GM19397 (cell line): ENCODE measurements at regions not wholly inside any gene's neighbourhood (a gene's known extent, or its start where the extent isn't known, plus 50 kb on each side); places are given as distances from the start of the nearest gene placed in this dataset.

Source experiments
- ATAC-seq: cut with Tn5 transposase; IDR thresholded peaks from one replicate; pipeline ENCODE4 v1.9.1; 2021; ENCODE audit warnings: mild to moderate bottlenecking, moderate library complexity; ENCODE audit not compliant: unreplicated experiment

DNA sequence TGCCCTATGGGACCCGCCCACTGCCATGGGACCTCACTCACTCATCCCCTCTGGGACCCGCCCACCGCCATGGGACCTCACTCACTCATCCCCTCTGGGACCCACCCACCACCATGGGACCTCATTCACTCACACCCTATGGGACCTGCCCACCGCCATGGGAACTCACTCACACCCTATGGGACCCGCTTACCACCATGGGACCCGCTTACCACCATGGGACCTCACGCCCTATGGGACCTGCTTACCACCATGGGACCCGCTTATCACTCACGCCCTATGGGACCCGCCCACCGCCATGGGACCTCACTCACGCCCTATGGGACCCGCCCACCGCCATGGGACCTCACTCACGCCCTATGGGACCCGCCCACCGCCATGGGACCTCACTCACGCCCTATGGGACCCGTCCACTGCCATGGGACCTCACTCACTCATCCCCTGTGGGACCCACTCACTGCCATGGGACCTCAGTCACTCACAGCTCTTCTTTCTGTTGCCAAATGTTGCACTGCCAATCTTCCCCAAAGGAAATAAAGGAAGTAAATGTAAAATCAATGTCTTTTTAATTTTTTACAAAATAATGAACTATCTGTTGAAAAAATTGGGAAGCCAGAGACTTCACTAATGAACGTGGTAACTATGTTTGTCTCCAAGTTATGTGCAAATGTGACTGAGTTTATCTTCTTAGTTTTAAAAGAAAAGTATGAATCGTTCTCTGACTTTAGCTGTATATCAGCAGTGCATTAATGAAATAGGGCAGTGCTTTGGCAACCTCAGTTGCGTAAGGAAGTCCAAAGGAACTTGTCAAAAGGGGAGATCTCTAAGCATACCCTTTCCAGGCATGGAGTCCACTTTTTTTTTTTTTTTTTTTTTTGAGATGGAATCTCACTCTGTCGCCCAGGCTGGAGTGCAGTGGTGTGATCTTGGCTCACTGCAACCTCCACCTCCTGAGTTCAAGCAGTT, 101.5 kb upstream of the MGAT5 start:
- no peak for ATAC-seq

DNA sequence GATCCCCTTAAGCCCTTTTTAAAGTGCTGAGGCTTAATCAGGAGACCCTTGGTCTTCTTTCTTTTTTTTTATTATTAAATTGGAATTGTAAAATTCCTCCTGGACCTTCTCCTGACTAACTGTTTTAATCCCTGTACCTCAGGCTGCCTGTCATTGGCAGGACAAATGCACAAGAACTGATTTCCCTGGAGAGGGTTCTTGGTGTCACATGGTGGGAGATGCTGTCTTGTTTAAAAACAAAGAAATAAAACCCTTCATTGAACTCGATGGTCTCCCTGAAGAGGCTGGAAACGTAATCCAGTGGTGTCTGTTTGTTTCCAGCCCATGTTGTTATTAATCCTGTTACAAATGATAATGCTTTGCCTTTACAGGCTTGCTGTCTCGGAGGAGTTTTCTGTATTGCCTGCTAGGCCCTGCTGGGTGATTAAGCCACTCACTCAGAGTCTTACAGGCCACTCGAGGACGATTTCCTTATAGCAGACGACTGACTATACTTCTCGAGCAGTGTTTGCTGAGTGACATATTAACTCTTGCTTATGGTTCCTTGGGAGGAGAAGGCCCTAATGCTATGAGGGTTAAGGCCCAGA, 100.5 kb upstream of the MGAT5 start:
- ATAC-seq: no peak

DNA sequence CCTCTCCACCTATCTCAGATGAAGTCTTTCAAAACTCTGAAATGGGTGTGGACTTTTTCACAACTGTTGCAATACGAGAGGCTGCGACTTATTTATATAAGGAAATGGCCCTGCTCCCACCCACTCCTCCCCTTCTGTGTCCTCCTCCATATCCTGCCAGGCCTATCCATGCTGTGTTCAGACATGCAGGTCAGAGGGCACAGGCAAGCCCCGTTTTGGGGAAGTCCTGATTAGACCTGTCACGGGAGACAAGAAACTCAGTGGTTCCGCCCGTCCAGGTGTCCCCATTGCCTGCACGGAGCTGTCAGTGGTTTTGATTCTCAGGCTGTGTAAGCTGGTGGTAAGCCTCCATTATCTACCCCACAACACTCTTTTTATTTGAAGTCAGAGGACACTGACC, 99.6 kb upstream of the MGAT5 start:
- peak; percentile 63 for ATAC-seq

DNA sequence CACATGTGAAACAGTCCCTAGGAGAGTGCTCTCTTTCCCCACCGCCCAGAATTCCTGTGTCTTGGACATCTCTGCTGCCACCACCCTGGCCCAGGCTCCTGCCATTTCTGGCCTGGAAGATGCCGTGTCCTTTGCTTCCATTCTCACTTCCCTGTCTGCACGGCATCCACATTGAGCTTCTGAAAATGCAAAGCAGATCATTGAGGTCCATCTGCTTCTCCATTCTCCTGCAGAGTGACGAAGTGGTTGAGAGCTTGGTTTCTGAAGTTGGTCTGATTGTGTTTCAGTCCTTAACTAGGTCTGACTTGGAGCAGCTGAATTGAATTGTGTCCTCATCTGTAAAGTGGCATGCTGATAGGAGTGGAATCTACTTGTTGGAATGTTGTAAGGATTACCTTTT, 98.7 kb upstream of the MGAT5 start:
- ATAC-seq: peak; percentile 81

DNA sequence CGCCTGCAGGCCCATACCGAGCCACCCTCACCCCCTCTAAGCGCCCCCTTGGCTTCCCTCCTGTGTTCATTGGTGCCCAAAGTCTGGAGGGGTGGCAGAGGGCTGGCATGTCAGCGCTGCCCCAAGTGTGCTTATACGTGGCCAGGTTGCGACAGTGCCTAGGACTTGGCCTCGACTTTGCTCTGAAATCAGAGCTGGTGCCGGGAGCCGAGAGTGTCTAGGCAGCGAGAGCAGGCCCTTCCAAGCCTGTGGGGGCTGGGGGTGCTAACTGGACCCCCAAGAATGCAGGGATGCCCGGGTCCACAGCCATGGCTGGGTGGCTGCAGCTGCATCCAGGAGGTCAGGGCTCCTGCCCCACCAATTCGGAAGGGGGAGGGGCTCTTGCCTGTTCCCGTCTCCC, 95.6 kb upstream of the MGAT5 start:
- no peak for ATAC-seq

DNA sequence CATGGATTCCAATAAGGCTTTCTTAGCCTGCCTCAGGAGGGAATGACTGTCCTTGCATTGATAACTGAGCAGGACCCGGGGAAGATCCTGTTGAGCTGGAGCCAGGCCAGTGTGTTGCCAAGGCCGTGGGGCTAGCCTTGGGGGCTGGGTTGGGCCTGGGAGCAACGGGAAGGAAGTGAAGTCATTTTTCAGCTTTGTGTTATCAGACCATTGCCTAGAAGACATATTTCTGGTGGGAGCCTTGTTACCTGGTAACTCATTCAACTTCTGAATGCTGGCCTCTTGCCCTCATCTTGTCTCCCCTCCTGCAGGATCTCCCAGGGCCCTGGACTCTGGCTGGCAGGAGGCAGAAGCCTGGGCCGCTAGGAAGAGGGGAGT, 92.7 kb upstream of the MGAT5 start:
- no peak for ATAC-seq

DNA sequence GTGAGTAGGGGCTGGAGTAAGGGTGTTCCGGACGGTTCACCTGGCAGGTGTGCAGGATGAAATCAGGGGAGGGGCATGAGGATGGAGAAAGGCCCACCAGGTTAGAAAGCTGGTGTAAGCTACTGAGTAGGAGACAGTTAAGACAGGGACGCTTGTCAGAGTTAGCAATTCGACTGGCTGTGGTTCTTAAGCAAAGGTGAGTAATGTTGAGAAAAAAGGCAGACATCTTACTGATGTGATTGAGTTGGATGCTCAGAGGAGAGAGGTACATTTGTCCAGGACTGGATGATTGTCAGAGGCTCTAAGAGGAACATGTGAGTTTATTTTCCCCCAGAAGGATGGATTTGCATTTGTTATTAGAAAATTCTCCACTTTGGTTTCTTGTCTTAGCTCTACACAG, 90.5 kb upstream of the MGAT5 start:
- ATAC-seq: no peak

DNA sequence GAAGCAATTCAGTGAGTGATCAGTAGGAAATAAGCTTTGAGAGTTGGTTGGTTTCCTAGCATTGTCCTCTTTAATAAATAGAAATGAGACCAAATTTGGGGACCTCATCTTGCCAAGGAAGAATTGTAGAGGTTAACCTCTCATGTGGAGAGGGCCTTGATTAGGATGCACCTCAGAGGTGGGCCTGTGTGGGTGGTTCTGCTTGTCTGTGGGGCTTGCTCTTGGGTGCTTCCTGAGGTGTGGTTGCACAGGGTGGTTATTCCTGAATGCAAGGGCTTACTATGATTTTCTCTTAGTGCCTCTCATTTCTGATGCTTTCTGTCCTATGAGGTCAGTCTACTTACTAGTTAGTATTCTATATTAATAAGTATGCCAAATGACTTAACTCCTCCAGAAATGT, 89.6 kb upstream of the MGAT5 start:
- ATAC-seq: no peak

DNA sequence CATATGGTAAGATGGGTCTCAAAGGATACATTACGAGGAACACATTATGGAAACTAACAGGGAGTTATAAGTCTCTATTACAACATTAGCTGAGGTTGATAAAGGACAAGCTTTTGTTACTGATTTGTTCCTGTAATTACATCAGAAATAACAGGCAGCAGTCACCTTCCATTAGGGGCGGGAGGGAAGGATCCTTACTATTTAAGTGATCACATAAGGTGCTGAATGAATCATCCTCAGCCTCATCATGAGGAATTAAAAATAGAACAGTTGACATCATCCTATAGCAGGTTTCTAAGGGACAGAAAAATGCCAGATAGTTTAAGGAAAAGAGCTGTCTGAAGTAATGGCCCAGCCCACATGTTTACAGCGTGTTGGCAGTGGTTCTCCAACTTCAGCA, 86.9 kb upstream of the MGAT5 start:
- ATAC-seq: no peak

DNA sequence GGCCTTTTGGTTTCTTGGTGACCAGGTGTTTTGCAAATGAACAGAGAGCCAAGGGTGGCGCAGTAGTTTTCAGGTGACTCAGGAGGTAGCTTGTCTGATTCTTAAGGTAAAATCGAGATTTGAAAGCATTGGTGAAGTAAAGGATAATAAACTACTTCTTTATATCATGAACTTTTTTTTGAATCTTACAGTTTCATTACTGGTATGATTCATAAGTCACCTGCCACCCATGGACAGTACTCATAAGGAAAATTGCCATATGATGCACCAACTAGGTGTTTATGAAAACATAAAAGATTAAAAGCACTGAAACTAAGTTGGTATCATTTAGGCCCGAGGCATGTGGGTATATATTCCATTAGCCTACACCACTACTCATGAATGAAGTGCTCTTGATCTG, 84.1 kb upstream of the MGAT5 start:
- ATAC-seq: no peak

DNA sequence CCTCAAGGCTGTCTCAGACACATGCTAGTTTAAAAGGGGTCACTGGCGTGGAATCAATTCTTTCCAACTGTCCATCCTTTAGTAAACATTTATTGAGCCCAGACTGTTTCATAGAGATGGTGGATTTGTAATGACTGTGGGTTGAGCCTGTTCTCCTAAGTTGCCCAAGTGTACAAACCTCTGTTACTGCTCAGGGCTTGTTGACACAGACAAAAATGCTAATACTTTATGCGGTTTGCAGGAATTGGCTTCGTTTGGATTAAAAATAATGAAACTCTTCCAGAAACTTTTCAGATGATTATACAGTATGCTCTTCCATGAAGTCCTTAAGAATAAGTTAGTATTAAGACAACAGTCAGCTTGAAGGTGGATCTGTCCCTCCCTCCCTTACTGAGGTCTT, 83.6 kb upstream of the MGAT5 start:
- no peak for ATAC-seq

DNA sequence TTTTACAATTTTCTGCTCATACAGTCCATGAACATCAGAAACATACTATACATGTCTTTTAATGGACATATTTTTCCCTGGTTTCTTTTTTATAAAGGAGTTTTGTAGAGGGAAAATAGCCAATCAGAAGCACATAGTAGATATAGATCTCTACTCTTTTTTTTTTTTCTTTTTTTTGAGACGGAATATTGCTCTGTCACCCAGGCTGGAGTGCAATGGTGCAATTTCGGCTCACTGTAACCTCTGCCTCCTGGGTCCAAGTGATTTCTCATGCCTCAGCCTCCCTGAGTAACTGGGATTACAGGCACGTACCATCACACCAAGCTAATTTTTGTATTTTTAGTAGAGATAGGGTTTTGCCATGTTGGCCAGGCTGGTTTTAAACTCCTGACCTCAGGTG, 83.2 kb upstream of the MGAT5 start:
- ATAC-seq: no peak

DNA sequence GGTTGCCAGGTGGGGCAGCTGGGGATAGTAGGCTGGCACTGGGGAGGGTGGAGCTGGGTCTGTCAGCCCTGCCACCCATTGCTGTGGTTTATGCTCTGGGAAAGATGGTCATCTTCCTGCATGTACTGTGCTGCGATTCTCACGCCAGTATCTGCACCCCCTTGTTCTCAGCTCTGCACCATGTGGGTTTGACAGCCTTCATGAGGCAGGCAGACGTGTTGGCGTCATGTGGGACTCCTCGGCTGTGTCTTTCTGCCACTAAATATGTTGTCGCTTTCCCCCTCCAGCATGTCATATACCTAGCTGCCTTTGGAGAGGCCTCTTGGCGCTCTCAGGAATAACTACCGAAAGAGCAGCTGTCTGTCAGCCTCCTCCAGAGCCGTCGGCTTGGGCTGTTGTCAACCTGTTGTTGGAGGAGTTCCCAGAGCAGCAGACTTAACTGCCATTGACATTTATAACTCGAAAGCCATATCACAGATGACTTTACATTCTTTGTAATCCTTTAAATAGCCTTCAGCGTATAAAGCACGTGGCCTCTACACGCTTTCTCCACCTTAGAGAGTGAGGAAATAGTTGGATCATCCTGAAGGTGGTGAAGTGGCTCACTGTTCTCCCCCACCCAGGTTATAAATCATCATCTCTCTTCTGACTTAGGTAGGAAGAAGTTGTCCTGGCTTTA, 80.4 kb upstream of the MGAT5 start:
- no peak for ATAC-seq

DNA sequence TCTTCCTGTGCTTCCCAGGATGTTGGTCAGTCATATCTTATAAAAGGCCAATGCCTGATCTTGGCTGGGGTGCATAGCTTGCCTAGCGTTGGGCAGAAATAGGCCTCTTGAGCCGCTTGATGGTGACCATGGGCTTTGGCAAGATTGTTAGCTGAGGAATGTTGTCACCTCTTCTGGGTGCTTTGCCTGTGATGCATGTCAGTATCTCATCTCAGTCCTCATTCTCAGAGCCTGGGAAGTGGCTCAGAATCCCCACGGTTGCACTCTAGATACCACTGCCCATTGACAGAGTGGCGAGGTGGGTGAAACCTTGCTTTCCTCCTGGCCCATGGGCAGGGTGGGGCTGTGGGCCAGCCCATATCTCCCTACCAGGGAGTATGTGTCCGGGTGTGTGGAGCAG, 79.2 kb upstream of the MGAT5 start:
- ATAC-seq: no peak

DNA sequence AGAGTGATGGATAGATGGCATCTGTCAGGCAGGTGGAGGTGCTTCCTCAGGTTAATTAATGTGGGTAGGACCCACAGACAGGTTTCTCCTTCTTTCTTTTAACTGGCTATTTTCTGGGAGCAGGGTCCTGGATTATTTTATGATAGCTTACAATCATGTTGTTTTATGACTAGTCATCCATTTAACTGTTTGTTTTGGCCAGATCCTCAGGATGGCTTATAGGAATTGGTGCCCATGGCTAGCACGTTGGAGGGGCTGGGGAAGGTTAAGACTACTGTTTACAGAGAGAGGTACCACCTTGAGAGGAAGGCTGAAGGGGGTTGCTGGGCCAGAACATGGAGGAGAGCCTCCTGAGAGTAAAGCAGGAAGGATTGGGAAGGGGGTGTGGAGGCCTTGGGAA, 78.0 kb upstream of the MGAT5 start:
- ATAC-seq: no peak

DNA sequence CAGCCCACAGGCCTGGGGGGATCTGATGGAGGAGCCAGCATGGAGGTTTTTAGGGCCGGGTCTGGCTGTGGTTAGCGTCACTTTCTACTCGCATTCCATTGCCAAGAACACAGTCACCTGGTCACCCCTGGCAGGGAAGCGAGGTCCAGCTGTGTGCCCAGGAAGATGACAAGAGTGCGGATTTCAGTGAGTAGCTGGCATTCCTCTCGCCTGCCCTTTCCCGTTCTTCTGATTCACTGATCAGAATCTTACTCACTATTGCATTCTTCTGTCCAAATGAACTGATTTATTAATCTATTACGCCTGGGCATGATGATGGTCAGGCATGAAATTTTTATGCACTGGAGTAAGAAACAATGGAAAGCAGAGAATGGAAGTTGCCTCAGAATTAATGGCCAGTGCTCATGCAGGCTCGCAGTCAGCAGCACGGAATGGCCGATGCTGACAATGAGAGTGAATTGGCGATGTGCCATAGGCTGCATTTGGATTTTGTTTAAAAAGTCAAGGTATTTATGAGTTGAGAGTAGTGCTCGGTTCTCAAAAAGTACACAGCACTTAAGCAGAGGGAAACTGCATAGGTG, 76.4 kb upstream of the MGAT5 start:
- ATAC-seq: no peak

DNA sequence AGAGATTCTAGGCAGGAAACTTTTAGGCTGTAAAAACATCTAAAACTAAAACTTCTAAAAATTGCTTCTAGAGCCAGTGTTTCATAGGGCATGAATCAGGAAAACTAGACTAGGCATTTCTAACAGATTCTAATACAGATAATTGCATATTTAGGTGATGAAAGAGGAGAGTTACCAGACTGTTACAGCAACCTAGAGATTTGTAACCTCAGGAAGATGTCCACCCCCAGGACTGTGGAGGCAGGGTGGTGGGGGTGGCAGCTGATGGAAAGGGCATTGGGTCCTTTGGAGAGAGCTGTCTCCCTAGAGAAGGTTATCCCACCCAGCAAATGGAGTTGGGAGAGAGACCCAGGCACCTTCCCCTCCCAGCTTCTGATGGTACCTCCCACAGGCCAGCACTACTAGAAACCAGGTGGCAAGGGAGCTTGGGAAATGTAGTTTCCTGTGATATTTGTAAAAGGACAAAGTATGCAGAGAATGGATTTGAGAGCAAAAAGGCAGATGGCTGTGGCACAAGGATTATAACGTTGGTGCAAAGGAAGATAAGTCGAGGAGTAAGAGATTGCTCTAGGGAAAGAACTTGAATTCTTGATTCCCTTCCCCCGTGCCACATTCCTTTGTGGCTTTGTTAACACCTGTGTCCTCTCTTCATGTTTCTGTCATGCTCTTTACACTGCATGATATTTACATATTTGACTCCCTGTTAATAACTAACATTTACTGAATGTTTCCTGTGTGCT, 75.6 kb upstream of the MGAT5 start:
- peak; percentile 52 for ATAC-seq

DNA sequence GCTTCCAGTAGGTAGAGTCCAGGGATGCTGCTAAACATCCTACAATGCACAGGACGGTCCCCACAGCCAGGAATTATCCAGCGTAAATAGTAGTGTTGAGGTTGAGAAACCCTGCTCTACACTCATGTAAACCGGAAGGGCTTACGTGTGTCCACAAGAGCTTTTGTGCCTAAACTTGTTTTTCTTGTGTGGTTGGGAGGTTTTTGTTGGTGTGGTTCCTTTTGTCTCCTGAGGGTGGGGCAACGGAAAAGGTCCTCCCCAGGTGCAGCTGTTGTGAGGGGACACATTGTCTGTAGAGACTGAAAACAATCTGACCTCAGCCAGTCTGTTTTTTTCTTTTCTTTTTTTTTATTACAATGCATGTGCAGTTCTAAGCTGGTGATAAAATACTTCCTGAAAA, 72.7 kb upstream of the MGAT5 start:
- peak; percentile 57 for ATAC-seq

DNA sequence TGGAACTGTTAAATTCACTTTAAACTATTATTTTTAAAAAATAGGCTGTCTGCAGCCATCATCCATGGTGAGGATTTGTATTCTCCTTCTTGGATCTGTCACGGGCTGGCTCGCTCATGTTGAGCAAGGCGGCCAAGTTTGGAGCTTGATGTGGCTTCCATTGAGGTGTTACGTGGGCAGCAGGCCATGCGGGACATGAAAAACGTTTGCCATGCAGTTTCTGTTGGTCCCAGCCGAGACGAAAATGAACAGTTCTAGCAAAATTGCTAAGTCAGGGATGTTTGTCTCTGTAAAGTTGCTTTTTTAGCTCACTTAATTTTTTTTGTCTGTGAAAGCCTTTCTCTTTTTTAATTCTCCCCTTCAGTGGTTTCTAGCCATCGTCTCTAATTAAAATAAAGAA, 70.2 kb upstream of the MGAT5 start:
- ATAC-seq: no peak

DNA sequence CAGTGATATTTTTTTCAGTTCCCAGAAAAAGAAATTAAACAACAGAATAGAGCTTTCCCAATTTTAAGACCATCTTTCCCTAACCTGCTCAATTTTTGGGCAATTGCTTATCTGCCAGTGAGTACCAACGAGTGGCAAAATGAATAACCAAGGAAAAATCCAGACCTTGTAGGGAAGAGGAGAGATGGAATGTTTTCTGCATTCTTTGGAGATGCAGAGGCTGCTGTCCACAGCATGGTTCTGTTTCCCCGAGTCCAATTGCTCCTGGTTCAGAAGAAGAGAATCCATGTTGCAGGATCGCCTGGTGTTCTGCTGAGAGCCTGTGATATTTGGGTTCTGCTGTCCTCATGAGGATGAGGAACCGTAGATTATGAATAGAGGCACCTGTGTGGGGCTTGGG, 68.2 kb upstream of the MGAT5 start:
- ATAC-seq: no peak
